ENCODE measurements at regions not wholly inside any gene's neighbourhood (a gene's known extent, or its start where the extent isn't known, plus 50 kb on each side); places are given as distances from the start of the nearest gene placed in this dataset.

- peaks cover 22% of the 10 kb centered on the region for H3K4me1 Mint-ChIP-seq (ENCODE audit: low read depth)
- H3K4me3 Mint-ChIP-seq (ENCODE audit: unreplicated experiment) = no peak overlapping the region
- H3K27ac Mint-ChIP-seq (ENCODE audit: unreplicated experiment) = peak overlapping the region; percentile 92
- no peaks in the 10 kb centered on the region for H3K9me3 Mint-ChIP-seq (ENCODE audit: low read depth)
- no peak for DNase-seq (ENCODE audit: low spot score)
- H3K36me3 Mint-ChIP-seq (ENCODE audit: low read depth) = no peaks in the 10 kb centered on the region
- no peak for TF ChIP-seq CTCF (IDR thresholded peaks at IDR 0.05)
- H3K27me3 Mint-ChIP-seq (ENCODE audit: low read depth) = no peaks in the 10 kb centered on the region
Measured at GRCh38 chr9:129557192-129558036, 63.5 kb downstream of the C9orf50 start.

GRCh38 chr9:129556491-129557191 lies 64.3 kb downstream of the C9orf50 start:
- DNase-seq (ENCODE audit: low spot score) = no peak
- Mint-ChIP-seq H3K27me3 (ENCODE audit: low read depth) (no peaks in the 10 kb centered on the region), H3K36me3 (ENCODE audit: low read depth) (no peaks in the 10 kb centered on the region), H3K27ac (ENCODE audit: unreplicated experiment) (peak overlapping the region; percentile 92), H3K4me3 (ENCODE audit: unreplicated experiment) (no peak overlapping the region), H3K4me1 (ENCODE audit: low read depth) (peaks cover 26% of the 10 kb centered on the region), H3K9me3 (ENCODE audit: low read depth) (no peaks in the 10 kb centered on the region)
- TF ChIP-seq CTCF (IDR thresholded peaks at IDR 0.05) = no peak

GRCh38 chr9:129555512-129556215 lies 65.2 kb downstream of the C9orf50 start:
- TF ChIP-seq CTCF (IDR thresholded peaks at IDR 0.05) = no peak
- H3K27me3 Mint-ChIP-seq (ENCODE audit: low read depth) = no peaks in the 10 kb centered on the region
- H3K9me3 Mint-ChIP-seq (ENCODE audit: low read depth) = no peaks in the 10 kb centered on the region
- no peak for DNase-seq (ENCODE audit: low spot score)
- H3K36me3 Mint-ChIP-seq (ENCODE audit: low read depth) = no peaks in the 10 kb centered on the region
- no peak overlapping the region for H3K27ac Mint-ChIP-seq (ENCODE audit: unreplicated experiment)
- H3K4me3 Mint-ChIP-seq (ENCODE audit: unreplicated experiment) = no peak overlapping the region
- H3K4me1 Mint-ChIP-seq (ENCODE audit: low read depth) = peaks cover 27% of the 10 kb centered on the region

- Mint-ChIP-seq H3K9me3 (ENCODE audit: low read depth) (no peaks in the 10 kb centered on the region), H3K27me3 (ENCODE audit: low read depth) (no peaks in the 10 kb centered on the region), H3K4me1 (ENCODE audit: low read depth) (peaks cover 31% of the 10 kb centered on the region), H3K36me3 (ENCODE audit: low read depth) (no peaks in the 10 kb centered on the region), H3K4me3 (ENCODE audit: unreplicated experiment) (no peak overlapping the region), H3K27ac (ENCODE audit: unreplicated experiment) (no peak overlapping the region)
- peak; percentile 33 for DNase-seq (ENCODE audit: low spot score)
- TF ChIP-seq CTCF (IDR thresholded peaks at IDR 0.05) = no peak
Measured at GRCh38 chr9:129554649-129555048, 66.3 kb downstream of the C9orf50 start.

- no peak overlapping the region for H3K4me3 Mint-ChIP-seq (ENCODE audit: unreplicated experiment)
- TF ChIP-seq CTCF (IDR thresholded peaks at IDR 0.05) = no peak
Measured at GRCh38 chr9:129553277-129553676, 67.6 kb downstream of the C9orf50 start.

More at GRCh38 chr9:129553277-129553676, 67.6 kb downstream of the C9orf50 start:
- Mint-ChIP-seq H3K36me3 (ENCODE audit: low read depth) (no peaks in the 10 kb centered on the region), H3K27ac (ENCODE audit: unreplicated experiment) (no peak overlapping the region), H3K4me1 (ENCODE audit: low read depth) (peaks cover 34% of the 10 kb centered on the region), H3K9me3 (ENCODE audit: low read depth) (no peaks in the 10 kb centered on the region), H3K27me3 (ENCODE audit: low read depth) (no peaks in the 10 kb centered on the region)
- peak; percentile 30 for DNase-seq (ENCODE audit: low spot score)

Measured in chondrocyte (in vitro differentiated cells).